Breast epithelium (tissue), 4 donors: ENCODE measurements at regions not wholly inside any gene's neighbourhood (a gene's known extent, or its start where the extent isn't known, plus 50 kb on each side); places are given as distances from the start of the nearest gene placed in this dataset.

Source experiments
- DNase-seq, 2 donors: peaks; one replicate each; pipeline ENCODE4 v3.0.0-alpha.2; 2019; ENCODE audit warnings: low spot score in 2 of 2
- H3K27ac ChIP-seq, 2 donors: fragments of 200-600 bp; sonication (generic) in 1 of 2; one replicate each; pipeline ENCODE4 v1.5.1; 2016 to 2019; ENCODE audit warnings: mild to moderate bottlenecking in 1 of 2
- H3K27me3 ChIP-seq, 2 donors: fragments of 200-600 bp; sonication (generic) in 1 of 2; one replicate each; pipeline versions ENCODE4 v1.5.1 to v1.6.0; 2017 to 2019; ENCODE audit warnings: control low read depth in 1 of 2, mild to moderate bottlenecking in 1 of 2
- H3K36me3 ChIP-seq: fragments of 200-600 bp; one replicate; pipeline ENCODE4 v1.5.1; 2019
- H3K4me1 ChIP-seq, 2 donors: fragments of 200-600 bp; sonication (generic); one replicate each; pipeline ENCODE4 v1.5.1; 2016 to 2019; ENCODE audit warnings: control low read depth in 1 of 2
- H3K4me3 ChIP-seq, 3 donors: fragments of 200-600 bp; sonication (generic); 1 replicate in 2 of 3; 2 replicates in 1 of 3; pipeline ENCODE4 v1.5.1; 2016 to 2019; ENCODE audit warnings: mild to moderate bottlenecking in 3 of 3, moderate library complexity in 2 of 3
- H3K9me3 ChIP-seq, 2 donors: fragments of 200-600 bp; sonication (generic) in 1 of 2; one replicate each; pipeline ENCODE4 v1.5.1; 2016 to 2019; ENCODE audit warnings: control low read depth in 1 of 2
- CTCF ChIP-seq, 3 donors: fragments of 450-650 bp; IDR thresholded peaks; one replicate each; pipeline ENCODE4 v1.5.1; 2016 to 2017; ENCODE audit warnings: antibody characterized with exemption in 3 of 3, mild to moderate bottlenecking in 3 of 3, moderate library complexity in 3 of 3
- POLR2A ChIP-seq: fragments of 450-650 bp; IDR thresholded peaks from one replicate; pipeline ENCODE4 v1.6.1; 2016; ENCODE audit warnings: antibody characterized with exemption, mild to moderate bottlenecking, moderate library complexity
- POLR2AphosphoS5 ChIP-seq, 3 donors: sonication (generic); formaldehyde crosslinking; IDR thresholded peaks; one replicate each; pipeline ENCODE4 v1.6.1; 2017; ENCODE audit warnings: antibody characterized with exemption in 3 of 3
- intact Hi-C: fragments of 100-400 bp; cut with DNase I; formaldehyde crosslinking; loops from one replicate; pipeline ENCODE4 v1.15.1; 2023; ENCODE audit warnings: low total_unique reads

- intact Hi-C loops = no loop called here
- DNase-seq = no peak
- no peaks in the 10 kb centered on the region for H3K27me3 ChIP-seq
- H3K27ac ChIP-seq = no peak overlapping the region
- no peaks in the 10 kb centered on the region for H3K36me3 ChIP-seq
- H3K4me3 ChIP-seq = no peak overlapping the region
- no peak for TF ChIP-seq POLR2AphosphoS5 (IDR thresholded peaks at IDR 0.05)
- TF ChIP-seq POLR2A = no peak
- no peak for TF ChIP-seq CTCF (IDR thresholded peaks at IDR 0.05)
- no peaks in the 10 kb centered on the region for H3K4me1 ChIP-seq
- H3K9me3 ChIP-seq = no peaks in the 10 kb centered on the region
Observed at GRCh38 chr13:33535061-33535460, 249.5 kb upstream of the STARD13 start.

- DNase-seq = no peak
- Histone ChIP-seq H3K9me3 (no peaks in the 10 kb centered on the region), H3K4me1 (no peaks in the 10 kb centered on the region), H3K27ac (no peak overlapping the region), H3K36me3 (no peaks in the 10 kb centered on the region), H3K27me3 (no peaks in the 10 kb centered on the region), H3K4me3 (no peak overlapping the region)
- intact Hi-C loops = no loop called here
- TF ChIP-seq POLR2A (no peak), CTCF (IDR thresholded peaks at IDR 0.05) (no peak)
Observed at GRCh38 chr13:33536601-33537000, 251.0 kb upstream of the STARD13 start.

GRCh38 chr13:33537026-33537425, 251.5 kb upstream of the STARD13 start:
- TF ChIP-seq POLR2A (no peak), POLR2AphosphoS5 (IDR thresholded peaks at IDR 0.05) (no peak), CTCF (IDR thresholded peaks at IDR 0.05) (no peak)
- intact Hi-C loops = no loop called here

GRCh38 chr13:33537676-33538075, 252.1 kb upstream of the STARD13 start:
- Histone ChIP-seq H3K27ac (no peak overlapping the region), H3K4me1 (no peaks in the 10 kb centered on the region), H3K4me3 (no peak overlapping the region), H3K9me3 (no peaks in the 10 kb centered on the region), H3K27me3 (no peaks in the 10 kb centered on the region), H3K36me3 (no peaks in the 10 kb centered on the region)
- intact Hi-C loops = no loop called here
- no peak for TF ChIP-seq CTCF (IDR thresholded peaks at IDR 0.05)
- no peak for TF ChIP-seq POLR2A
- TF ChIP-seq POLR2AphosphoS5 (IDR thresholded peaks at IDR 0.05) = no peak
- no peak for DNase-seq

More at GRCh38 chr13:33537026-33537425, 251.5 kb upstream of the STARD13 start:
- Histone ChIP-seq H3K4me1 (no peaks in the 10 kb centered on the region), H3K27ac (no peak overlapping the region), H3K36me3 (no peaks in the 10 kb centered on the region), H3K9me3 (no peaks in the 10 kb centered on the region), H3K27me3 (no peaks in the 10 kb centered on the region), H3K4me3 (no peak overlapping the region)
- DNase-seq = no peak

- TF ChIP-seq CTCF (IDR thresholded peaks at IDR 0.05) (no peak), POLR2A (no peak), POLR2AphosphoS5 (IDR thresholded peaks at IDR 0.05) (no peak)
- no peaks in the 10 kb centered on the region for H3K36me3 ChIP-seq
- intact Hi-C loops = no loop called here
- H3K4me3 ChIP-seq = peak overlapping the region in 2 of 3 donors; percentile 56 to 69
- H3K27ac ChIP-seq = peak overlapping the region; percentile 96 to 98
- DNase-seq = no peak
- H3K9me3 ChIP-seq = no peaks in the 10 kb centered on the region
- peaks cover 0 to 5% of the 10 kb centered on the region in 2 donors for H3K4me1 ChIP-seq
- H3K27me3 ChIP-seq = no peaks in the 10 kb centered on the region
Observed at GRCh38 chr13:33541456-33541855, 255.9 kb upstream of the STARD13 start.
